ENCODE measurements at regions not wholly inside any gene's neighbourhood (a gene's known extent, or its start where the extent isn't known, plus 50 kb on each side); places are given as distances from the start of the nearest gene placed in this dataset.

DNA sequence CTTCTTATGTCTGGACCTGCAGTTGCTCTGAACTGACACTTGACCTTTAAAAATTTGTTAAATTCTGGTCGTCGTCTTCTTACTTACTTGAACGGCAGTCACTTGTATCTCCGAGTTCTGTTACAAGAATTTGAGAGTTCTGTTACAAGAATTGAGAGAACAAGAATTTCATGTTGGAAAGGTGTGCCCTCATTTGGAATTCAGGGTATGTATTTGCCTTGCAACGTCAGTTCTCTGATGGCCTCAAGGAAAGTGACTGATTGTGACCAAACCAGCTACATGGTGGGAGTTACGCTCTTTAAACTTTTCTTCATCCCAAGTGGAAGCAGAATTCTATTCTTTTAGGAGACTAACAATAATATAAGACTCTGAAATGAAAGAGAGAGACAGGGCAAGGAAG, 320.0 kb upstream of the TRIB2 start:
- TF ChIP-seq ZNF274 (IDR thresholded peaks at IDR 0.05; ENCODE audit: low read depth, low read length) (no peak), YY1 (IDR thresholded peaks at IDR 0.05; ENCODE audit: insufficient read depth, insufficient read length) (no peak)
